ENCODE measurements at regions not wholly inside any gene's neighbourhood (a gene's known extent, or its start where the extent isn't known, plus 50 kb on each side); places are given as distances from the start of the nearest gene placed in this dataset.

GRCh38 chr9:734831-735511 lies 106.5 kb upstream of the DMRT1 start (continued):
- peak; percentile 94 for TF ChIP-seq SKIL (CRISPR knock-in tag; IDR thresholded peaks at IDR 0.05; ENCODE audit: borderline replicate concordance)
- peak; percentile 81; the same call in 1 of the 2 replicates for TF ChIP-seq HMG20A (CRISPR knock-in tag; IDR thresholded peaks at IDR 0.05; ENCODE audit: borderline replicate concordance)
- no peak for TF ChIP-seq SP2 (CRISPR knock-in tag; IDR thresholded peaks at IDR 0.05)
- TF ChIP-seq ISX (CRISPR knock-in tag; conservative IDR thresholded peaks at IDR 0.05) = no peak
- TF ChIP-seq HNRNPLL (IDR thresholded peaks at IDR 0.05; ENCODE audit: low read depth, low read length, poor library complexity, severe bottlenecking) = no peak
- no peak for TF ChIP-seq ZFYVE20 (CRISPR knock-in tag; IDR thresholded peaks at IDR 0.05; ENCODE audit: borderline replicate concordance, low read depth)
- TF ChIP-seq DNMT3B (CRISPR knock-in tag; conservative IDR thresholded peaks at IDR 0.05) = peak; percentile 75; the same call in 1 of the 2 replicates
- TF ChIP-seq THRA (CRISPR knock-in tag; IDR thresholded peaks at IDR 0.05; ENCODE audit: borderline replicate concordance) = peak; percentile 80; the same call in 1 of the 2 replicates
- TF ChIP-seq ZBTB42 (CRISPR knock-in tag; IDR thresholded peaks at IDR 0.05) = no peak
- no peak for TF ChIP-seq ZNF780A (CRISPR knock-in tag; IDR thresholded peaks at IDR 0.05)
- TF ChIP-seq ZNF672 (CRISPR knock-in tag; IDR thresholded peaks at IDR 0.05) = no peak
- TF ChIP-seq ZBTB3 (CRISPR knock-in tag; IDR thresholded peaks at IDR 0.05; ENCODE audit: borderline replicate concordance, low read depth) = no peak
- no peak for TF ChIP-seq ZNF34 (CRISPR knock-in tag; IDR thresholded peaks at IDR 0.05; ENCODE audit: borderline replicate concordance)
- TF ChIP-seq TEAD2 (CRISPR knock-in tag; IDR thresholded peaks at IDR 0.05) = no peak
- no peak for TF ChIP-seq HOXA7 (CRISPR knock-in tag; IDR thresholded peaks at IDR 0.05)
- TF ChIP-seq TRIM24 (CRISPR knock-in tag; IDR thresholded peaks at IDR 0.05) = no peak
- TF ChIP-seq HES4 (CRISPR knock-in tag; IDR thresholded peaks at IDR 0.05; ENCODE audit: borderline replicate concordance) = no peak
- TF ChIP-seq ZNF770 (CRISPR knock-in tag; IDR thresholded peaks at IDR 0.05) = no peak
- TF ChIP-seq LBX2 (CRISPR knock-in tag; IDR thresholded peaks at IDR 0.05; ENCODE audit: borderline replicate concordance) = no peak
- TF ChIP-seq ZNF747 (CRISPR knock-in tag; IDR thresholded peaks at IDR 0.05; ENCODE audit: borderline replicate concordance) = no peak; the same call in 1 of the 2 replicates
- TF ChIP-seq ZC3H4 (CRISPR knock-in tag; IDR thresholded peaks at IDR 0.05; ENCODE audit: borderline replicate concordance) = no peak

Measured in HepG2 (cell line).